ENCODE measurements at regions not wholly inside any gene's neighbourhood (a gene's known extent, or its start where the extent isn't known, plus 50 kb on each side); places are given as distances from the start of the nearest gene placed in this dataset.

- TF ChIP-seq CTCF (IDR thresholded peaks at IDR 0.05; ENCODE audit: extremely low read depth in 1 of 2, insufficient read depth in 1 of 2, low read depth in 1 of 2, low read length in 2 of 2): no peak
- TF ChIP-seq POLR2A (IDR thresholded peaks at IDR 0.05; ENCODE audit: low read depth, low read length): no peak
- no peak for TF ChIP-seq POLR2AphosphoS5 (IDR thresholded peaks at IDR 0.05; ENCODE audit: insufficient read depth, low read depth, low read length)
- TF ChIP-seq EZH2 (IDR thresholded peaks at IDR 0.05; ENCODE audit: borderline replicate concordance, low read depth, low read length, severe bottlenecking): no peak
- TF ChIP-seq MYC (IDR thresholded peaks at IDR 0.05; ENCODE audit: low read depth, low read length): no peak
- TF ChIP-seq, protein P1, sequence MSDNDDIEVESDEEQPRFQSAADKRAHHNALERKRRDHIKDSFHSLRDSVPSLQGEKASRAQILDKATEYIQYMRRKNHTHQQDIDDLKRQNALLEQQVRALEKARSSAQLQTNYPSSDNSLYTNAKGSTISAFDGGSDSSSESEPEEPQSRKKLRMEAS (IDR thresholded peaks at IDR 0.05; ENCODE audit: insufficient read depth, insufficient read length): no peak
- TF ChIP-seq JUN (IDR thresholded peaks at IDR 0.05; ENCODE audit: borderline replicate concordance, insufficient read depth, insufficient read length, low read depth): no peak
- no peak for TF ChIP-seq GATA2 (IDR thresholded peaks at IDR 0.05; ENCODE audit: insufficient read depth, insufficient read length, low read depth, low read length)
- no peak for TF ChIP-seq FOS (IDR thresholded peaks at IDR 0.05; ENCODE audit: borderline replicate concordance, insufficient read depth, low read length)
These were observed 132.5 kb downstream of the NDUFA10 start for GRCh38 chr2:239892441-239893235.
